Muscle of back (tissue), 3 donors: ENCODE measurements at regions not wholly inside any gene's neighbourhood (a gene's known extent, or its start where the extent isn't known, plus 50 kb on each side); places are given as distances from the start of the nearest gene placed in this dataset.

Experiments
- DNase-seq, 3 donors: peaks; one replicate each; pipeline versions ENCODE4 v3.0.0 to v3.0.0-alpha.2; 2013

GRCh38 chr6:47151232-47151898, 109.2 kb upstream of the ADGRF1 start:
- no peak for DNase-seq

- no peak for DNase-seq
These were observed 107.4 kb upstream of the ADGRF1 start for GRCh38 chr6:47149554-47149953.

DNA sequence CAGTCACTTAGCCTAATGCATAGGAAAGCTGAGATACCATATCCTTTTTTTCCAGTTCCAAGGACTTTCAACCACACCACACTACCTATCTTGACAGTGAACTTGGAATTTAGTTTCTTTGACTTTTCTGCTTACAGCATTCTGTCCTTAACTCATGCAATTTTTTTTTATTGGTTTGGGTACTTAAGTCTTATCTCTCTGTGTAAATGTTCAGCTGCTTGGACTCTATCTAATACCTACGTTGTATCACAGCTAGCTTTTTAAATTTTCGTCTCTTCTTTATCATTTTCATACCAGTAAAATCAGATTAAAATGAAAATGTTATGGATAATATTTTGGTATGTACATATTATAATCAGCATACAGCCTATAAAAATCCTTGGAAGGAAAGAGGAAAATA, 106.9 kb upstream of the ADGRF1 start:
- no peak for DNase-seq

DNA sequence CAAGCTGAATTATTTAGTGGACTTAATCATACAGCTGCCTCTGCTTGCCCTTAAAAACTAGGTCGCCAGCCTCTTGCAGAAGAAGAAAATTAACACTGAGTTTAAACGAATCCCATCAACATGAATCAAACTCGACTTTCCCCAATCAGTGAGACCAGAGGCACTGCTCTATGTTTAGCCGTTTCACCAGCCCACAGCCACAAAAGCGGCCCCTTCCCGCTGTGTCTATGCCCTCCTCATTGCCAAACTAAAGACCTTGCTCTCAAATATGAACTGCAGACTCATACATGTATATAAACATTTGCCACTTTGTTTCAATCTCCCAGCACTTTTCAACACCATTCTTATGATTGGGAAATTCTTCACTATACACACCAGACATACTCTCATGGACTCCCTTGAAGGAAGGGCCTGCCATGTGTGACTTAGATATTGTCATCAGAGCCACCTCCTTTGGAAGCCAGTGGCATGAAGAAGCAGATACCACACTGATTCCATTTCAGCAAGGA, 105.8 kb upstream of the ADGRF1 start:
- no peak for DNase-seq

DNA sequence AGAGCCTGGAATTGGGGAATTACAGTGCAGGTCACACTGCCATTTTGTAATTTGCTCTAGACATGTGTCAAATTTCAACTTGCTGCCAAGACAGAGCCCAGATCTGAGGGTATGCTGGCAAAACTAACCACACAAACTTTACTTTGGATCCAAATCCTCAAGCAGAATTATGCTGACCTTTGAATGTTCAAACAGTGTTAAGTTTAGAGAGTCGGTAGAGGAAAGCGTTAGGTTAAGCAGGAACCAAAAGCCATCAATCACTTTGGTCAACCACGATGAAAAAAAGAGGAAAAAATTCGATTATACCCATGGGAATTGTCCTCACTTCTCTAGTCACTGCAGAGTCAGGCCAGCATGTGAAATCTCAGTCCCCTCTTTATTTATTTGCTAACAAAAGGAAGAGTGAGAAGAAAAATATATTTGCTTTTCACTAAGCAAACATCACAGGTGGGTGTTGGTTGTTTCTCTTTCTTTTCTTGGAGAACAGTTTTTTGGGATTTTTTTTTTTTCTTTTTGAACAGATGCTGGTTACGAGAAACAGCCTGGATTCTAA, 105.1 kb upstream of the ADGRF1 start:
- DNase-seq = no peak

DNA sequence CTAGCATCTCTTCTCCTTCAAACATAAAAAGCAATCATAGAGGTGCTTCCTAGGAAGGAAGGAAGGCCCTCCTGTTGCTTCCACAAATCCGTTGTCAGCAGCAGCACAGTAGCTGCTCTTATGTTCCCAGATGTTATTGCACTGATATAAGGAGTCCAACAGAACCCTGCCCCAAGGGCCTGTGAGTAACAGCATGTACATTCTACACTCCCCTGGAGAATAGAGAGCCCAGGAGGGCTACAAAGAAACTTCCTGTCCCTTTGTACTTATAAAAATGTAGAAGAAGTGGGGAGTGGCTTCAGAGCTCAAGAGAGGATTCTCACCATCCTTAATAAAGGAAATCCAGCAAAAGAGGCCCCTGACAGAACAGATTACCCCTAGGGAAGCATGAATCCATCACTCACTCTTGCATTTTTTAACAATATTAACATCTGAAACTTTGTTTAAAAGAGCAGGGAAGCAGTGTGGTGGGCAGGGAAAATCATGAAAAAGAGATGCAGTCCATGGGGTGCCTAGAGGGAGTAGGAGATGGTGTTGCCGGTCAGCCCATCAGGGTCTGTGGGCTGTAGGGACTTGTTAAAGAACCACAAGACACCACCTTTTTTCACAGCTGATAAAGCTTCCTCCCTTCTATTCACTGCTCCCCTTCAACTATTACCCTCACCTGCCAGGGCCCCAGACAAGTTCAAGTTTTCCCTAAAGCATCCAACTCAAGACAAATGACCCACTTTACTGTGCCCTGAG, 104.5 kb upstream of the ADGRF1 start:
- no peak for DNase-seq

DNA sequence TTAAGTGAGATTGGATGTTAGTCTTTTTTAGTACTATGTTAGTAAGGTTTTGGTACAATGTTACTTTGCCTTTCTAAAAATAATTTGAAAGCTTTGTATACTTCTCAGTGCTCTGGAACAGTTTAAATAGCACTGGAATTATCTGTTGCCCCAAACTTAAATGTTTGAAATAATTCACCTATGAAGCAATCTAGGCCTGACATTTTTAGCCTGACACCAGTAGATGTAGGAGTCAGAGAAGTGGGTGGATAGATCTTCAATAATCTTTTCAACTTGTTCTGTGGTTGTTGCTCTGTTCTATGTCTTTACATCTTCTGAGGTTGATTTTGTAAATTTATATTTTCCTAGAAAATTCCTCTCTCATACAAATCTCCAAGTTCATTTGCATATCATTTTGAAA, 103.1 kb upstream of the ADGRF1 start:
- no peak for DNase-seq

DNA sequence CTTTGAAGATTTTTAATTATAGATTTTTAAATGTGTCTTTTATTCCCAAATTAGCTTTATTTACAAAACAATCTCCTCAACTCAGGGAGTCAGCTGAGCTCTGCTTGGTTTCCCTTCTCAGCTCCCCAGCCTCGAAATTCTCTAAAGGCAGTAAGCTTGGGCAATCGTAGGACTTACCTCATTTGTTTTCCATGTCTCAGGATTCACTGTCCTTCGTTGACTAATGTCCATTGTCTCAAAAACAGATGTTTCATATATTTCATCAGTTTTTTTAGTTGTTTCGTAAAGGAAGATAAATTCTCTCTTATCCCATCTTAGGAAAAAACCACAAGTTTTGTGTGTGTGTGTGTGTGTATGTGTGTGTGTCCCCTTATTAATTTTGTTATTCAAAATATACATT, 102.2 kb upstream of the ADGRF1 start:
- peak in 1 of 3 donors; percentile 49 for DNase-seq

- DNase-seq = no peak
These were observed 99.8 kb upstream of the ADGRF1 start for GRCh38 chr6:47141963-47142362.

- no peak for DNase-seq
These were observed 99.0 kb upstream of the ADGRF1 start for GRCh38 chr6:47141171-47141570.

GRCh38 chr6:47138046-47138445, 95.9 kb upstream of the ADGRF1 start:
- no peak for DNase-seq

- no peak for DNase-seq
These were observed 94.9 kb upstream of the ADGRF1 start for GRCh38 chr6:47137073-47137472.

DNA sequence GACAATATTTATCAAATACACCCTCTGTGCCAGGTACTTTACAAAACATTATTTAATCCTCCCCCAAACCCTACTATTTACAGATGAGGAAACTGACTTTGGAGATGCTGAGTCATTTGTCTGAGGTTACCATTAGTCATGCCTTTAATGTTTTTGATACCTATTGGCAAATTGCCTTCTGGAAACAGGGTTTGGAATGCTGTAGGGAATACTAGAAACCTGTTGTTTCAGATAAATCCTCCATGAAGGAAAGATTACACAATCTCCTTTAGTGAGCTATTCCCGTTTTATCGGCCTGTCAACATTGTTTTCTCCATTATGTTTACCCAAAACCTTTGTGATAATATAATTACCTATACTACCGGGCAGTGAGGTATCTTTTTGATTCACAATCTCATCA, 93.6 kb upstream of the ADGRF1 start:
- peak in 1 of 3 donors; percentile 79 for DNase-seq

GRCh38 chr6:47134476-47135189, 92.5 kb upstream of the ADGRF1 start:
- peak; percentile 39 to 87 (median 58) for DNase-seq

DNA sequence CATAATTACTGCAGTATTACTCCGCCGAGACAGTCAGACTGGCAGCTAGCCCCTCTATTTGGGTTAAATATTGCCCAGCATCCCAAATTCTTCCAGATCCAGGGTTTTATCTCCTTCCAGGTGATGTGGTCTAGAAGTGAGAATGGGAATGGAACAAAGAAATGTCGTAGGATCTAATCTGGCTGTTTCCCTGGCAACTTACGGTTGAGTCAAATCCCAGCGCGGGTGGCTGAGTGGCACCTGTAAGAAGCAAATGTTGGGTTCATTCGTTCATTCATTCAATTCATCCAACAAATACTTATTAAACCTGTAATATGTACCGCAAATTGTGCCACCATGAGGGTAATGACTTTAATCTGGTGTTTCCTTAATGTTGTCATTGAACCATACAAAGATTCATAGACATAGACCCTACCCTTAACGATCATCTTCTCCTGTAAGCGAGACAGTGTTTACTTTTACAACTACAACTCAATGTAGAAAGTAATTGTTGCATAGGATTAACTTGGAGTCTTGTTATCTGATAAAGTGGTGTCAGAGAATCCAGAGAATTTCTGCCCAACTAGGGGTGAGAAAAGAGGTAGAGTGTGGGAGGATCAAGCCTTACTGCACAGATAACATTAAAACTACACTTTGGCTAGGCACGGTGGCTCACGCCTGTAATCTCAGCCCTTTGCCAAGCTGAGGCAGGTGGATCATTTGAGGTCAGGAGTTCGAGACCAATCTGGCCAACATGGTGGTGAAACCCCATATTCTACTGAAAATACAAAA, 91.3 kb upstream of the ADGRF1 start:
- no peak for DNase-seq

- DNase-seq = no peak
These were observed 90.6 kb upstream of the ADGRF1 start for GRCh38 chr6:47132724-47133123.

DNA sequence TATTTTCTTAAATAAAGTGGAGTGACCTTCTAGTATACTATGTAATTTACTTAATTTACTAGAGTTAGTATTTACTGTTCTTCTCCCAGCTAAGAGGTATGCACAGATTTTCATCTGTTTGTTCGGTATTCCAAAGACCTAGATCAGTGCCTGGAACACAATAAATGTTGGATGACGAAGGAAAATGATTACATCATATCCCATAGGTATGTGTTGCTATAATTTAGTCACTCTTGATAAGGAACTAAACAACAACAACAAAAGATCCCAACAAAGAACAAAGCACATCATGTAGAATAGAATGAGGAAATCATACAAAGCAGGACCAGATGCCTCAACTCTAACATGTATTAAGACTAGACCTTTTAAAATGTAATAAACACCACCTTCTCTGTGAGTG, 89.6 kb upstream of the ADGRF1 start:
- DNase-seq = no peak

- DNase-seq = no peak
These were observed 88.0 kb upstream of the ADGRF1 start for GRCh38 chr6:47130086-47130485.

DNA sequence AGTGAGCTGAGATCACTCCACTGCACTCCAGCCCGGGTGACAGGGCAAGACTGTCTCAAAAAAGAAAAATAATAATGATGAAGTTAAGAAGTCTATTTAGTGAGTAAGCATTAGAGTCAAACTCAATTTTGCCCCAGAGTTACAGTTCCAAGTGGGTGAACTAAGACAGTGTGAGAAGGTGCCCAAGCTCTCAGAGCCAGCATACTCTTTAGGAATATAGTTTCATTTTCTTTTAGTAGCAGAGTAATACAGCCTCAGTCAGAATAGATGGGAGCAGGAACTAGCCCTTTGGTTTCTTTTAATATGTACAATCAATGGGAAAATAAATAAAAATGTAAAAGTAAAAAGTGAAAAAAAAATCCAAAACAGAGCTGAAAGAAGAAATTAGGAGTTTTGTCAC, 87.0 kb upstream of the ADGRF1 start:
- no peak for DNase-seq

GRCh38 chr6:47126647-47127391, 84.7 kb upstream of the ADGRF1 start:
- DNase-seq = peak; percentile 46 to 73 (median 55)

- no peak for DNase-seq
These were observed 76.5 kb upstream of the ADGRF1 start for GRCh38 chr6:47118611-47119010.
